Gastroesophageal sphincter (tissue), 3 donors: ENCODE measurements at regions not wholly inside any gene's neighbourhood (a gene's known extent, or its start where the extent isn't known, plus 50 kb on each side); places are given as distances from the start of the nearest gene placed in this dataset.

Experiments used
- CTCF ChIP-seq, 4 experiments: fragments of 200-600 bp in 2 of 4; fragments of 450-650 bp in 2 of 4; sonication (generic) in 1 of 4; IDR thresholded peaks; one replicate each; pipeline ENCODE4 v1.5.1; 2017 to 2019; ENCODE audit warnings: antibody characterized with exemption in 4 of 4, mild to moderate bottlenecking in 2 of 4, moderate library complexity in 2 of 4
- EP300 ChIP-seq: sonication (generic); formaldehyde crosslinking; IDR thresholded peaks from one replicate; pipeline ENCODE4 v1.6.1; 2017; ENCODE audit warnings: antibody characterized with exemption, mild to moderate bottlenecking
- POLR2A ChIP-seq, 2 donors: fragments of 450-650 bp; IDR thresholded peaks; one replicate each; pipeline ENCODE4 v1.6.1; 2017; ENCODE audit warnings: antibody characterized with exemption in 2 of 2, mild to moderate bottlenecking in 2 of 2, moderate library complexity in 1 of 2

- TF ChIP-seq POLR2A (IDR thresholded peaks at IDR 0.05) = no peak
- TF ChIP-seq CTCF (IDR thresholded peaks at IDR 0.05) = no peak
- TF ChIP-seq EP300 = no peak
Observed at GRCh38 chr1:143660354-143660941, 311.3 kb downstream of the FAM72C start.
